ENCODE measurements at regions not wholly inside any gene's neighbourhood (a gene's known extent, or its start where the extent isn't known, plus 50 kb on each side); places are given as distances from the start of the nearest gene placed in this dataset.

DNA sequence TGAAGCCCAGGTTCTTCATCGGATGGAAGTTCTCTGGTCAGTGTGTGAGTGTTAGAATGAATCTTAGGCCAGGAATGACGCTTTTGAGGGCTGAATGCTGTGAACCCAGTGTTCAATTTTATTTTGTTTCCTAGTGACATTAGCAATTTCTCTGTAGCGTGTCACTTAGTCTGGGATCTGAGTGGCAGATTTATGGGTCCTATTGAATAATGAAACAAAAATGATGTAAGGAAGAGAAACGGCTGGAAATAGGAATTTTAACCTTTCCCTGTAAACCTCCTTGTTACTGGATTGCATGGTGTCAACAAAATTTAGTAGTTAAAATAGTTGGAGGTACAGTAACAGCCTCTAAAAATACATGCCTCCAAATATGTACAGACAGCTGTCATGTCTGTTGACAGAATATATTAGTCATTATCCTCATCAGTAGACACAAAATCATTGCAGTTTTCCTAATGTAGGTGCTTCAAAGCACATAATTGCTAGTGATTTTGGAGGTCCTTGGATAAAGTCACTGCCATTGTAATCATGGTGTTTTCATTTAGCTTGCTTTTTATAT lies 223.8 kb upstream of the SPRED2 start:
- TF ChIP-seq, protein P1, sequence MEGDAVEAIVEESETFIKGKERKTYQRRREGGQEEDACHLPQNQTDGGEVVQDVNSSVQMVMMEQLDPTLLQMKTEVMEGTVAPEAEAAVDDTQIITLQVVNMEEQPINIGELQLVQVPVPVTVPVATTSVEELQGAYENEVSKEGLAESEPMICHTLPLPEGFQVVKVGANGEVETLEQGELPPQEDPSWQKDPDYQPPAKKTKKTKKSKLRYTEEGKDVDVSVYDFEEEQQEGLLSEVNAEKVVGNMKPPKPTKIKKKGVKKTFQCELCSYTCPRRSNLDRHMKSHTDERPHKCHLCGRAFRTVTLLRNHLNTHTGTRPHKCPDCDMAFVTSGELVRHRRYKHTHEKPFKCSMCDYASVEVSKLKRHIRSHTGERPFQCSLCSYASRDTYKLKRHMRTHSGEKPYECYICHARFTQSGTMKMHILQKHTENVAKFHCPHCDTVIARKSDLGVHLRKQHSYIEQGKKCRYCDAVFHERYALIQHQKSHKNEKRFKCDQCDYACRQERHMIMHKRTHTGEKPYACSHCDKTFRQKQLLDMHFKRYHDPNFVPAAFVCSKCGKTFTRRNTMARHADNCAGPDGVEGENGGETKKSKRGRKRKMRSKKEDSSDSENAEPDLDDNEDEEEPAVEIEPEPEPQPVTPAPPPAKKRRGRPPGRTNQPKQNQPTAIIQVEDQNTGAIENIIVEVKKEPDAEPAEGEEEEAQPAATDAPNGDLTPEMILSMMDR (IDR thresholded peaks at IDR 0.05; ENCODE audit: poor library complexity): no peak
- TF ChIP-seq EZH2 (IDR thresholded peaks at IDR 0.05; ENCODE audit: borderline replicate concordance): no peak
- no peak for TF ChIP-seq EZH2phosphoT487 (IDR thresholded peaks at IDR 0.05; ENCODE audit: low read depth, severe bottlenecking, unreplicated experiment)
